Activated T-cell treated with anti-CD3 and anti-CD28 coated beads, Interleukin-2, amount 50 U/mL, for 4 hours (primary cell): ENCODE measurements at regions not wholly inside any gene's neighbourhood (a gene's known extent, or its start where the extent isn't known, plus 50 kb on each side); places are given as distances from the start of the nearest gene placed in this dataset.
"Not testable (repeated sequence)": the region's sequence is repeated elsewhere in the genome, so short reads cannot be mapped to it uniquely, and the experiment has no call there.

ENCODE experiments used
- ATAC-seq, 2 donors: fragments of 200-7000 bp; cut with Tn5 transposase; one replicate each; pipeline ENCODE4 v1.10.0; 2021
- DNase-seq: peaks from one replicate; pipeline ENCODE4 v3.0.0-alpha.2; 2020
- H3K27me3 Mint-ChIP-seq: one replicate; pipeline ENCODE4 v1.8.0; 2021; ENCODE audit warnings: low read depth, mixed read lengths
- H3K36me3 Mint-ChIP-seq: one replicate; pipeline ENCODE4 v1.8.0; 2022; ENCODE audit warnings: mixed read lengths; ENCODE audit not compliant: insufficient read depth
- H3K4me1 Mint-ChIP-seq: one replicate; pipeline ENCODE4 v1.8.0; 2021; ENCODE audit warnings: low read depth, mixed read lengths
- H3K4me3 Mint-ChIP-seq: one replicate; pipeline ENCODE4 v1.8.0; 2021; ENCODE audit warnings: mild to moderate bottlenecking, moderate library complexity, mixed read lengths
- H3K9me3 Mint-ChIP-seq: one replicate; pipeline ENCODE4 v1.8.0; 2021; ENCODE audit warnings: mixed read lengths

DNA sequence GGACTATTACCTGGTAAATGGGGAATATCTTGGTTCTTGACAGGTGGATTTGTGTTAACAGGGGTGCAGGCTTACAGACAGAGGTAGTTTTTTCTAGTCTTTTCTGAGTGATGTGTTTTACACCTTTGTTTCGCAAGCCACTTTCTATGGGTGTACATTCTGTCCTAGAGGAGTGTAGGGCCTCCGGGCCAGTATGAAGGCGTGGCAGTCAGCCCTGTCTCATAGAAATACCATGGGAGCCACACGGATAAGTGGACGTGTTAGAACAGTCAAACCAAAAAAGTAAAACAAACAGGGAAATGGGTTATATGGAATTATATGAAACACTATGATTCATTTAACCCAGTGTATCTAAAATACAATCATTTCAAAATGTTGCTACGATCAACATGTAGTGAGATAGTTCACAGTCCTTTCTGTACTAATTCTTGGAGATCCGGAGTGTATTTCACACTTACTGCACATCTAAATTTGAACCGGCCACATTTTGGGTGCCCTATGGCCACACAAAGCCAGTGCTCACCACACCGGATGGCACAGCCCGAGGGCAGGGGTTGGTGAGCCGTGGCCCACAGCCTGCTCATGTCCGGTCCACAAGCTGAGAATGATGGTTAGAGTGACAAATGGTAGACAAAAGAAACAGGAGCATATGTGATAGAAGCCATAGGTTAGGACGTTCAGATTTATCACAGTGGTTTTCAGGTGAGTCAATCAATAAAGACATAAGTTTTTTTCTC lies 80.1 kb upstream of the IRX4 start:
- ATAC-seq, result no peak
- no peaks in the 10 kb centered on the region for H3K36me3 Mint-ChIP-seq
- no peaks in the 10 kb centered on the region for H3K9me3 Mint-ChIP-seq

DNA sequence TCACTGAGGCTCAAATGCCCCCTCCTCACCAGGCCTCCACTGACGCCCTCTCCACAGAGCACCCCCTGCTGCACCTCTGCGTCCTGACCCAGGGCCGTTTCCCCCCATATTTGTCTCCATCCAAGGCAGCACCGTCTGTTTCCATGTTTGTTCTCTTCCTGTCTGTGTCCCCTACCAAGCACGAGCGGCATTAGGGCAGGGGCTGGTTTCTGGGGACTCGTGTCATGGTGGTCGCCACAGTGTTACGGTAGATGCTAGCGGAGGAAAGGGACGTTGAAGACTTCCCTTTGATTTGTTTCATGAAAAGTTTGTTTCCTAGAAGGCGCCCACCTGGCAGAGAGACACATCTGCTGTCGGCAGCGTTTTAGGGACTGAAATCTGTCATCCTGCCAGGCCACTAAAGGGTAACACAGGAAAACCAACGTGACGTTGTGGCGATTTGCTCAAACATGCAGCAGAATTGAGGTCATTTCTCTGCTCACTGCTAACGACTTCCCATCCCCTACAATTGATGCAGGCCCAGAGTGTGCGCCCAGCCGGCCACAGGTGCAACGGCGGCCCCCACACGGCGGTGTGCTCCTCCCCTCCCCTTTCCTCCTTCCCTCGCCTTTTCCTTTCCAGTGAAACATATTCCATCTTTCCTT lies 79.3 kb upstream of the IRX4 start:
- no peak for DNase-seq
- Mint-ChIP-seq H3K4me3 (no peak overlapping the region), H3K36me3 (no peaks in the 10 kb centered on the region), H3K9me3 (no peaks in the 10 kb centered on the region), H3K27me3 (peaks cover 15% of the 10 kb centered on the region), H3K4me1 (no peaks in the 10 kb centered on the region)
- ATAC-seq, result no peak

More for the DNA sequence above, 80.1 kb upstream of the IRX4 start:
- no peak overlapping the region for H3K4me3 Mint-ChIP-seq
- DNase-seq, result no peak
- H3K27me3 Mint-ChIP-seq, result peaks cover 15% of the 10 kb centered on the region
- H3K4me1 Mint-ChIP-seq, result no peaks in the 10 kb centered on the region

DNA sequence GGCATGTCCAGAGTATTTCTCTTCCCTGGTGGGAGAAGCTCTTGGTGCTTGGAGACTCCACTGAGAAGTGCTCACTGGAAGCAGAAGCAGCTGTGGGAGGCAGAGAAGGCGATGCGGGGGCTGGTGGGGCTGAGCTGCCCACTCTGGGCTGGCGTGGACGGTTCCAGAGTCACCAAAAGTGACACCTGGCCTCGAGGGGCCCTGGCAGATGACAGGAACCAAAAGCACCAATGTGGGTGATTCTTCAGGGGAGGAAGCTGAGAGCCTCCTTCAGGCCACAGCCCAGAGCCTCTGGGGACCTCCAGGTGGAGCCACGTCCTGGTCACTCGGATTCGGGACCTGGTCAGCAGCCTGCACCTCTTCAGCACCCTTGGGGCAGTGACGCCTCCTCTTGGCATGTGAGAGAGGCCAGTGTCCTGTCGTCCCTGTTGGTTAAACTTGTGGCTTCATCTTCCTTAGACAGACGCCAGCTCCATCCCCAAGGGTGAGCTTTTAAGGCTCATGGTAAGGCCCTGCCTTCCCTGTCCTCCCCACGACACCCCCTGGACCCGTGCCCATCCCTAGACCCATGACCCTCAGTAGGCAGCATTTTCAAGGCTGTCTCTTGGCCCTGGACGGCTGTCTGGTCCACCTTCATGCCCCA lies 78.7 kb upstream of the IRX4 start:
- DNase-seq (no peak), ATAC-seq (no peak)
- no peaks in the 10 kb centered on the region for H3K4me1 Mint-ChIP-seq
- H3K27me3 Mint-ChIP-seq, result peaks cover 12% of the 10 kb centered on the region
- H3K9me3 Mint-ChIP-seq, result no peaks in the 10 kb centered on the region
- H3K4me3 Mint-ChIP-seq, result no peak overlapping the region
- no peaks in the 10 kb centered on the region for H3K36me3 Mint-ChIP-seq

DNA sequence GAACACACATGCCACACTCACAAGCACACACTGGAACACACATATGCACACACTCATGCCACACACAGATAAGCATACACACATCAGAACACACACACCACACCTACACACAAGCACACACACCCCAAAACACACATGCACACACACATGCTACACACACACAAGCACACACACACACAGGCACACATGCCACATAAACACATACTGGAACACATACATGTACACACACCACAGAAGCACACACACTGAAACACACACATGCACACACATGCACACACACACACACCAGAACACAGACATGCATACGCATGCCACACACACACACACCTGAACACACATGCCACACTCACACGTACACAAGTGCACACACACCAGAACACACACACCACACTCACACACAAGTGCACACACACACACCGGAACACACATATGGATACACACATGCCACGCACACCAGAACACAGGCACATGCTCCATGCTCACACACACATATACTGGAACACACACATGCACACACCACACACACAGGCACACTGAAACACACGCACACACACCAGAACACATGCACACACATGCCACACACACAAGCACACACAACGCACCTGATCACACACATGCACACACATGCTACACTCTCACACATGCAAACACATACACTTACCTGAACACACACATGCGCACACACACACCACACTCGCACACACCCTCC lies 78.0 kb upstream of the IRX4 start:
- Mint-ChIP-seq H3K9me3 (no peaks in the 10 kb centered on the region), H3K4me1 (no peaks in the 10 kb centered on the region), H3K36me3 (no peaks in the 10 kb centered on the region), H3K27me3 (peaks cover 11% of the 10 kb centered on the region), H3K4me3 (no peak overlapping the region)
- DNase-seq (no peak), ATAC-seq (no peak)

DNA sequence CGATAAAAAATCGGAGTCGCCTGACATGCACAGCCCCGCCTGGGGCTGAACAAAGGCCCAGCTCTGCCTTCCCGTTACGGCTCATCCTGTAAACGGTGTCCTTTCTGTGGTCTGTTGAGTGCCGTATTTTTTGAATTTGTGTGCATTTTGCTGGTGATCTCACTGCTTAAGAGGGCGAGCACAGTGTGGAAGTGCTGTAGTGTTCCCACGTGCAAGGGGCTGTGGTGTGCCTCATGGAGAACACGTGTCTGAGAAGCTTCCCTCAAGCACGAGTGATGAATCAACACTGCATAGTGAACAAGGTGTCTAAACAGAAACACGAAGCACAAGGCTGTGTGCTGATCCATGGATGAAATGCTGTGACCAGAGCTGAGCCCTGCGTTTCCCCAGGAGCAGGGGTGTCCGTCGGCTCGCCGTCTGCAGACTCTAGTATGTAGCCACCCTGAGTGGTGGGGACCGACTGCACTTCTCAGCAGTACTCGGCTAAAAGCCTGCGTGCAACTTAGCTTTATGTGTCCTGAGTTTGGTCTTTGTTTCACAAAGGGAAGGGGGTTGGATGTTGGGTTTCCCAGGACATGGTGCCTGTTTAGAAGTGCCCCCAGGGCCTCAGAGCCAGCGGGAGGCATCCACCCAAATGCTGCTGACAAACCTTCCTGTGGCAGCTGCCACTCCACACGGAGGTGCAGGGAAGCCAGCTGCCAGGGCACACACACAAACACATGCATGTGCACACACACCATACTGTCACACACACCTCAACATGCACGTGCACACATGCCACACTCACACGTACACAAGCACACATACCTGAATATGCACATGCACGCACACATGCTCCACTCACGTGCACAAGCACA lies 77.2 kb upstream of the IRX4 start:
- DNase-seq (no peak), ATAC-seq (no peak)
- Mint-ChIP-seq H3K27me3 (peaks cover 13% of the 10 kb centered on the region), H3K9me3 (no peaks in the 10 kb centered on the region), H3K4me1 (no peaks in the 10 kb centered on the region), H3K36me3 (no peaks in the 10 kb centered on the region), H3K4me3 (no peak overlapping the region)

DNA sequence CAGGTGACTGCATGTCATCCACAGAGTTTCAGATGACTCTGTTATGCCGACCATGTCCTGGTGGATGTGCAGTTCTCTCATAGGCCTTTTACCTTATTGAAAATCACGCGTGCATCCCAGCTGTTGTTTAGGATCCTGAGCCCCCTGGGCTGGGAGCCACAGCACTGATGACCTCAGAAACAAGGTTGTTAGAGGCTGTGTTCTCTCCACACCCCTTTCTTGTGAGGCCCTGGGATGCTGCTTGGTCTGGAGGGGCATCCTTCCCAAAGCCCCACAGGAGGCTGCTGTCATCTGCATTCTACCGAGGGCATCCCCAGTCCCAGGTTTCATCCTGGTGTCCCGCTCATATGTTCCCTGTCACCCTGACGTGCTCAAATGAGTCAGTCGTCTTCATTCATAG lies 76.5 kb upstream of the IRX4 start:
- Mint-ChIP-seq H3K27me3 (peaks cover 18% of the 10 kb centered on the region), H3K9me3 (no peaks in the 10 kb centered on the region), H3K4me3 (no peak overlapping the region), H3K4me1 (no peaks in the 10 kb centered on the region), H3K36me3 (no peaks in the 10 kb centered on the region)
- DNase-seq (no peak), ATAC-seq (no peak)

DNA sequence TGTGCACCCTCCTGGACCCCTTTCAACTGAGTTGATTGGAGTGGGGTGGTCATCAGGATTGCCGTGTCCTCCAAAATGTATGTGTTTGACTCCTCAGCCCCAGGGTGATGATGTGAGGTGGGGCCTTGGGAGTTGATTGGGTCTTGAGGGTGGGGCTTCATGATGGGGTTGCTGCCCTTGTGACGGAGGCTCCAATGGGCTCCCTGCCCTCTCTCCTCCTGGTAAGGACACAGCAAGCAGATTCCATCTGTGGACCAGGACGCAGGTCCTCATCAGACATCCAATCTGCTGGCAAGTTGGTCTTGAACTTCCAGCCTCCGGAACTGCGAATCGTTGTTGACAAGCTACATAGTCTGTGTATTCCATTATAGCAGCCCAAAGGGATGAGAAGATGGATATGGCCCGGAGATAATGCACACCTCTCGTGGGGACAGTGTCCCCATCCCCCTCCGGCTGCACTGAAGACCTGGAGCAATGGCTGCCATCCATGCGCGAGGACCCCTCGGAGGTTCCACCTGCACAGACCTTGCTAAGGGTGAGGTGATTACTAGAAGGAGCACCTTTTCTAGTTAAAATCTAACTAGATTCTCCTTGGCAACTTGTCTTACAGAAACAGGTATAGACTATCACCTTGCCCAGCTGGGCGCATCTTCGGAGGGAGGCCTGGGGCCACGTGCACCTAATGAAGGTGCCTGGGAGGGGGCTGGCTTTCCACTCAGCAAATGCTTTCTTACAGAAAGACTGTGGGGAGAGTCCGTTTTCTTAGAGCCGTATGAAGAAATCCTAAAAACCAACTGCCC lies 75.7 kb upstream of the IRX4 start:
- ATAC-seq (no peak), DNase-seq (no peak)
- Mint-ChIP-seq H3K27me3 (peaks cover 24% of the 10 kb centered on the region), H3K4me1 (no peaks in the 10 kb centered on the region), H3K4me3 (no peak overlapping the region), H3K9me3 (no peaks in the 10 kb centered on the region), H3K36me3 (no peaks in the 10 kb centered on the region)

DNA sequence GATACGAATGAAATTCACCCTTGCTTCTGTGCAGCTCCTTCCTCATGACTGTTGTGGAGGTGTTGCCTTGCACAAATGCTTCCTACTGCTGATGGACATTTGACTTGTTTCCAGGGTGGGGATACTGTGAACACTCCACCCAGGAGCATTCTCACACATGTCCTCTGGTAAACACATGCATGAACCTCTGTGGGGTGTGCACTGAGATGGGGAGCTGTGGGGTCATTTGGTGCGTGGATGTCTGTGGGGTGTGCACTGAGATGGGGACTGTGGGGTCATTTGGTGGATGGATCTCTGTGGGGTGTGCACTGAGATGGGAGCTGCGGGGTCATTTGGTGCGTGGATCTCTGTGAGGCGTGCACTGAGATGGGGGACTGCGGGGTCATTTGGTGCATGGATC lies 72.9 kb upstream of the IRX4 start:
- DNase-seq (no peak), ATAC-seq (no peak)
- Mint-ChIP-seq H3K36me3 (no peaks in the 10 kb centered on the region), H3K4me3 (no peak overlapping the region), H3K4me1 (no peaks in the 10 kb centered on the region), H3K9me3 (no peaks in the 10 kb centered on the region), H3K27me3 (peaks cover 45% of the 10 kb centered on the region)

DNA sequence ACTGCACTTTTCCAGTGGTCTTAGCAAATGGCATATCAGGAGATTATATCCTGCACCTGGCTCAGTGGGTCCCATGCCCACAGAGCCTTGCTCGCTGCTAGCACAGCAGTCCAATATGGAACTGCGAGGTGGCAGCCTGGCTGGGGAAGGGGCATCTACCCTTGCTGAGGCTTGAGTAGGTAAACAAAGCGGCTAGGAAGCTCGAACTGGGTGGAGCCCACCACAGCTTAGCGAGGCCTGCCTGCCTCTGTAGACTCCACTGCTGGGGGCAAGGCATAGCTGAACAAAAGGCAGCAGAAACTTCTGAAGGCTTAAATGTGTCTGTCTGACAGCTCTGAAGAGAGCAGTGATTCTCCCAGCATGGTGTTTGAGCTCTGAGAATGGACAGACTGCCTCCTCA lies 71.0 kb upstream of the IRX4 start:
- ATAC-seq, H3K9me3 Mint-ChIP-seq, H3K4me3 Mint-ChIP-seq, H3K4me1 Mint-ChIP-seq, H3K36me3 Mint-ChIP-seq, DNase-seq: not testable (repeated sequence)
- peaks cover 48% of the 10 kb centered on the region for H3K27me3 Mint-ChIP-seq

DNA sequence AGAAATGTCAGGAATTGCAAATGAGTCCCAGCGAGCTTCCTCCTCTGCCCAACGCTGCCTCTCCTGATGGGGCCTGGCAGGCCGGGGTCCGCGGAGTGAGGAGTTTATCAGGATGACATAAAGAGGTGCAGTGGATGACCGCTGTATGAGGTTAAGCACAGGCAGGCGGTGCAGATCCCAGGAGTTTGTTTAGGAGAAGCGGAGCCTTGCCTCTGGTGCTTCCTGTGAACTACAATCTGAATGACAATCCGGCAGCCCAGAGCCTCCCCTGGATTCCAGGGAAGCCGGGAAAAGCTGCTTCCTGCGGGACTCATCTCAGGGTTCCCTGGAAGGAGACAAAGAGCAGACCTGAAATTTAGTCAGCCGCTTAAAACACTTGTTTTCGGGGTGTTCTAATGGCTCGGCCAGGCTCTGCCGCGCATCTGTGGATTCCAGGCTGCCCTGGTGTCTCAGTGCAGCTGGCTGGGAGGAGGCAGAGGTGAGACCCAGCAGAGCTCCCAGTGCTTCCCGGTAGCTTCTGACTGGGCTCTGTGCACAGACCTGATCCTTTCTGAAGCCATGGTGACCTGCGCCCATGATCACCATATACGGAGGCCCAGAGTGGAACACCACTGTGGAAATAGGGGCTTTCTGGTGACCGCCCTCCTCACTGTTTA lies 69.8 kb upstream of the IRX4 start:
- H3K9me3 Mint-ChIP-seq, result no peaks in the 10 kb centered on the region
- no peaks in the 10 kb centered on the region for H3K36me3 Mint-ChIP-seq
- DNase-seq (no peak), ATAC-seq (no peak)
- no peaks in the 10 kb centered on the region for H3K4me1 Mint-ChIP-seq
- H3K4me3 Mint-ChIP-seq, result no peak overlapping the region
- H3K27me3 Mint-ChIP-seq, result peaks cover 45% of the 10 kb centered on the region

DNA sequence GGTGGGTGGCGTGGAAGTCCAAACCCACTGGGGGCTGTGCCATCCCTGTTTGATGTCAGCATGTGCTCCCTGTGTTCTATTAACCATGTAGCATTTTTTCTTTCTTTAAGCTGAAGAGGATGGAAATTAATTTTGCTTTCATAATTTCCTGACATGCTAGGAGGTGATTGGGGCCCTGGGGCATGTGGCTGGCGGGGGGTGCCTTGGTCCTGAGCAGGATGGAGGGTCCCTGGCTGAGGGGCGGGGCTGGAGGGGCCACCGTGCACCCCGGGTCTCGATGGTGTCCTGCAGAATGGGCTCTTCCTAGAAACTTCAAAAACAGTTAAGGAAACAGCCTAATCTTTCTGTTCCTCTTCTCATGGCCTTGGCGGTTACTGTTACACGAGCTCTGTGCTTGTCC lies 69.3 kb upstream of the IRX4 start:
- Mint-ChIP-seq H3K9me3 (no peaks in the 10 kb centered on the region), H3K27me3 (peaks cover 48% of the 10 kb centered on the region), H3K4me1 (no peaks in the 10 kb centered on the region), H3K4me3 (no peak overlapping the region), H3K36me3 (no peaks in the 10 kb centered on the region)
- no peak for ATAC-seq
- DNase-seq, result no peak

DNA sequence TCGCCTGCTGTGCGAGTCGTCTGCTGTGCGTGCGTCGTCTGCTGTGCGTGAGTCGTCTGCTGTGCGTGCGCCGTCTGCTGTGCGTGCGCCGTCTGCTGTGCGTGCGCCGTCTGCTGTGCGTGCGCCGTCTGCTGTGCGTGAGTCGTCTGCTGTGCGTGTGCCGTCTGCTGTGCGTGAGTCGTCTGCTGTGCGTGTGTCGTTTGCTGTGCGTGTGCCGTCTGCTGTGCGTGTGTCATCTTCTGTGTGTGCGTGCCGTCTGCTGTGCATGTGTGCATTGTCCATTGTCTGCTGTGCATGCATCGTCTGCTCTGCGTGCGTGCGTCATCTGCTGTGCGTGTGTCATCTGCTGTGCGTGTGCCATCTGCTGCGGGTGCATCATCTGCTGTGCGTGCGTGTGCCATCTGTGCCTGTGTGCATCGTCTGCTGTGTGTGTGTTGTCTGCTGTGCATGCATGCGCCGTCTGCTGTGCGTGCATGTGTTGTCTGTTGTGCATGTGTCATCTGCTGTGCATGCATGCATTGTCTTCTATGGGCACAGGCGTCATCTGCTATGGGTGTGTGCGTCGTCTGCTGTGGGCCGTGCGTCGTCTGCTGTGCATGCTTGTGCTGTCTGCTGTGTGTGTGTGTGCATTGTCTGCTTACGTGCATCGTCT lies 68.6 kb upstream of the IRX4 start:
- ATAC-seq (no peak), DNase-seq (no peak)
- Mint-ChIP-seq H3K36me3 (no peaks in the 10 kb centered on the region), H3K4me1 (no peaks in the 10 kb centered on the region), H3K27me3 (peaks cover 49% of the 10 kb centered on the region), H3K9me3 (no peaks in the 10 kb centered on the region), H3K4me3 (no peak overlapping the region)

DNA sequence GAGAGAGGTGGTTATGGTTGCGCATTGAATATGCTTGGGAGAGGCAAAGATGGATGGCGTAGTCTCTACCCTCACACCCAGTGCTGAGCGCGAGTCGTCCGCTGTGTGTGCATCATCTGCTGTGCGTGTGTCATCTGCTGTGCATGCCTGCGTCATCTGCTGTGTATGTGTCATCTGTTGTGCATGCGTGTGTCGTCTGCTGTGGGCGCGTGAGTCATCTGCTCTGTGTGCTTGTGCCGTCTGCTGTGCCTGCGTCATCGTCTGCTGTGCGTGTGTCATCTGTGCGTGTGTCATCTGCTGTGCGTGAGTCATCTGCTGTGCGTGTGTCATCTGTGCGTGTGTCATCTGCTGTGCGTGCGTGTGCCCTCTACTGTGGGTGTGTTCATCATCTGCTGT lies 68.0 kb upstream of the IRX4 start:
- Mint-ChIP-seq H3K27me3 (peaks cover 46% of the 10 kb centered on the region), H3K4me3 (no peak overlapping the region), H3K36me3 (no peaks in the 10 kb centered on the region), H3K9me3 (no peaks in the 10 kb centered on the region), H3K4me1 (no peaks in the 10 kb centered on the region)
- ATAC-seq (no peak), DNase-seq (no peak)
